ENCODE measurements at regions not wholly inside any gene's neighbourhood (a gene's known extent, or its start where the extent isn't known, plus 50 kb on each side); places are given as distances from the start of the nearest gene placed in this dataset.

DNA sequence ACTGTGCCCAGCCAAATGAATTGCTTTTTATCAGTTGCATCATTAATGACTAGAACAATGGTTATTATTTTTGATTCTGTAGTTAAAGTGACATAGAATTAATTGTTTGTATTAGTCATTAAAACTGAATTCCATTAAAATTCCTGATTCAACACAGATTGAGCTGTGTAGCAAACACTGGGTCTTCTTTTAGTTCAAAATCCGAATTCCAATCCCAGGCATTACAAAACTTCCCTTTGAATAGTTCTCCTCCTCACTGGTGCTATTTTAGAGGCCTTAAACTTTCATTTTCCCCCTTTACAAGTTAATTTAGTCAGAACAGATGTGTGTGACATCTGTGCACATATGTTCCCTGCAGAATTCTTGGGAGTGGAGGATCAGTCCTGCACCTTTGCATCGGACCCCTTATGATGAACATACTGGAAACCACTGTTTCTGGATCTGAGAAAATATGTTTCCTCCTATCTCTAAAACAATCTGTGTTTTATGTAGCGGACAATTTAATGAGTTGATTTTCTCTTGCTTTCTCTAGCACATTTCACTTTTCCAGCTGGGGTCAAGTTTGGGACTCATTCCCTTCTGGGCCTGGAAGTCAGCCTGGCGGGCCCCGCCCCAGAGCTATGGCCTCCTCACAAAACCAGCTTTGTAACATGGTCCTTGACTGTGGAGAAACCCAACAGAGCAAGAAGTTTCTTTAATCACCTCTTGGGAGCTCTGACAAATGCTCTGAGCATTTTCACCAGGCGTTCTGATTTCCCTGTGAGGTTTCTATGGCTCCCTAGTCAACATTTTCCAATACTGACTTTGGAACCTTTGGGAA, 87.9 kb upstream of the MAMDC2 start:
- TF ChIP-seq, protein P1, sequence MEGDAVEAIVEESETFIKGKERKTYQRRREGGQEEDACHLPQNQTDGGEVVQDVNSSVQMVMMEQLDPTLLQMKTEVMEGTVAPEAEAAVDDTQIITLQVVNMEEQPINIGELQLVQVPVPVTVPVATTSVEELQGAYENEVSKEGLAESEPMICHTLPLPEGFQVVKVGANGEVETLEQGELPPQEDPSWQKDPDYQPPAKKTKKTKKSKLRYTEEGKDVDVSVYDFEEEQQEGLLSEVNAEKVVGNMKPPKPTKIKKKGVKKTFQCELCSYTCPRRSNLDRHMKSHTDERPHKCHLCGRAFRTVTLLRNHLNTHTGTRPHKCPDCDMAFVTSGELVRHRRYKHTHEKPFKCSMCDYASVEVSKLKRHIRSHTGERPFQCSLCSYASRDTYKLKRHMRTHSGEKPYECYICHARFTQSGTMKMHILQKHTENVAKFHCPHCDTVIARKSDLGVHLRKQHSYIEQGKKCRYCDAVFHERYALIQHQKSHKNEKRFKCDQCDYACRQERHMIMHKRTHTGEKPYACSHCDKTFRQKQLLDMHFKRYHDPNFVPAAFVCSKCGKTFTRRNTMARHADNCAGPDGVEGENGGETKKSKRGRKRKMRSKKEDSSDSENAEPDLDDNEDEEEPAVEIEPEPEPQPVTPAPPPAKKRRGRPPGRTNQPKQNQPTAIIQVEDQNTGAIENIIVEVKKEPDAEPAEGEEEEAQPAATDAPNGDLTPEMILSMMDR (IDR thresholded peaks at IDR 0.05; ENCODE audit: insufficient read depth, low read length, poor library complexity, severe bottlenecking), result no peak
- Histone ChIP-seq H3K27me3 (replicated peaks; ENCODE audit: control insufficient read depth, insufficient read depth, low read length) (no peaks in the 10 kb centered on the region), H3K4me3 (replicated peaks; ENCODE audit: low read depth, low read length) (no peak overlapping the region), H3K36me3 (ENCODE audit: control insufficient read depth, insufficient read depth, low read length) (no peaks in the 10 kb centered on the region)
- DNase-seq (ENCODE audit: extremely low read depth, insufficient read length), result no peak

DNA sequence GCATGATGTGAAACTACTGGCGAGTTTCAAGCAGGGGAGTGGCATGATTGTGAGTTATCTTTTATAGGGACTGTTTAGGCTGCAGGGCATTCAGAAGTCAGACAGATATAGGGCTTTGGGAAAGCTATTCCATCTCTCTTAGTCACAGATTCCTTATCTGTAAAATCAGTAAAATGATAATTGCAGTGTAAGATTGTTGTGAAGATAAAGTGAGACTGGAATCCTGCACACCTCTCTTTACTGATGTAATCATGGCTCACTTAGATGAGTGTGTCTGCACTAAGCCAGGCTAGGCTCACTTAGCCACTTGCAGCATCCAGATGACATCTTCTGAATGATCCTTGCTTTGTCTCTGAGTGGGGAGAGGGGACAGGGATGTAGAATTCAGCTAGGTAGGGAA, 81.8 kb upstream of the MAMDC2 start:
- TF ChIP-seq, protein P1 (IDR thresholded peaks at IDR 0.05; ENCODE audit: insufficient read depth, low read length, poor library complexity, severe bottlenecking), result no peak
- Histone ChIP-seq H3K36me3 (ENCODE audit: control insufficient read depth, insufficient read depth, low read length) (no peaks in the 10 kb centered on the region), H3K4me3 (replicated peaks; ENCODE audit: low read depth, low read length) (no peak overlapping the region), H3K27me3 (replicated peaks; ENCODE audit: control insufficient read depth, insufficient read depth, low read length) (no peaks in the 10 kb centered on the region; the same call in 1 of the 2 replicates)
- DNase-seq (ENCODE audit: extremely low read depth, insufficient read length), result no peak

DNA sequence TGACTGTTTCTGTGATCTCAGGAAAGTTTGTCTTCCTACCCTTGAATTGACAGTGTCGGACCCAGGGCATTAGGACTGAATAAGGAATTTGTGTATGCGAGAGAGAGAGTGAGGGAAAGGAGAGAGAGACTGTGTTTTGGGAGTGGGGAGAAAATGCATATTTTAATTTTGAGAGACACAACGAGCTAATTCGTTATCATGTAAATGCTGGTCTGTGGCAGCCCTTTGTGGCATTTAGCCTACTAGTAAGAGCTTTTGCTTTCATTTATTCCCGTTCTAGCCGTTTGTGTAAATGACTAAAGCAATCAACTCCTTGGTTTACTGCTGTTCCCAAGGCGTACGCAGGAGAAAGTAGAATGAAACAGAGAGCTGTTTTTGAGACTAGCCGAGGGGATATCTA, 79.8 kb upstream of the MAMDC2 start:
- no peak for DNase-seq (ENCODE audit: extremely low read depth, insufficient read length)
- Histone ChIP-seq H3K4me3 (replicated peaks; ENCODE audit: low read depth, low read length) (no peak overlapping the region), H3K27me3 (replicated peaks; ENCODE audit: control insufficient read depth, insufficient read depth, low read length) (no peaks in the 10 kb centered on the region; the same call in 1 of the 2 replicates), H3K36me3 (ENCODE audit: control insufficient read depth, insufficient read depth, low read length) (no peaks in the 10 kb centered on the region)
- TF ChIP-seq, protein P1 (IDR thresholded peaks at IDR 0.05; ENCODE audit: insufficient read depth, low read length, poor library complexity, severe bottlenecking), result no peak

DNA sequence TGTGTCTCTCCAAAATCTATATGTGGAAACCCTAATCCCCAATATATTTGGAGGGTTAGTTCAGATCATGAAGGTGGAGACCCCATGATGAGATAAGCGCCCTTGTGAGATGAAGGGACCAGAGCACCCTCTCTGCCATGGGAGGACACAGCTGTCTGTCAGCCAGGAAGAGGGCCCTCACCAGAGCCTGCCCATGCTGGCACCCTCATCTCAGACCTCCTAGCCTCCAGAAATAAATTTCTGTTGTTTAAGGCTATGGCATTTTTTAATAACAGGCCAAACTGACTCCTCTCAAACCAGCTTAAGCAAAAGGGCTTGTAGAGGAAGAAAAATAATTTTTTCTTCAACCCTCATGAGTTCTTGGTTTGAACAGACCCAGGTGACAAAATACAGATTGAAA, 79.2 kb upstream of the MAMDC2 start:
- H3K36me3 ChIP-seq (ENCODE audit: control insufficient read depth, insufficient read depth, low read length), result no peaks in the 10 kb centered on the region
- no peaks in the 10 kb centered on the region; the same call in 1 of the 2 replicates for H3K27me3 ChIP-seq (replicated peaks; ENCODE audit: control insufficient read depth, insufficient read depth, low read length)
- H3K4me3 ChIP-seq (replicated peaks; ENCODE audit: low read depth, low read length), result no peak overlapping the region
- DNase-seq (ENCODE audit: extremely low read depth, insufficient read length), result no peak
- TF ChIP-seq, protein P1 (IDR thresholded peaks at IDR 0.05; ENCODE audit: insufficient read depth, low read length, poor library complexity, severe bottlenecking), result no peak

DNA sequence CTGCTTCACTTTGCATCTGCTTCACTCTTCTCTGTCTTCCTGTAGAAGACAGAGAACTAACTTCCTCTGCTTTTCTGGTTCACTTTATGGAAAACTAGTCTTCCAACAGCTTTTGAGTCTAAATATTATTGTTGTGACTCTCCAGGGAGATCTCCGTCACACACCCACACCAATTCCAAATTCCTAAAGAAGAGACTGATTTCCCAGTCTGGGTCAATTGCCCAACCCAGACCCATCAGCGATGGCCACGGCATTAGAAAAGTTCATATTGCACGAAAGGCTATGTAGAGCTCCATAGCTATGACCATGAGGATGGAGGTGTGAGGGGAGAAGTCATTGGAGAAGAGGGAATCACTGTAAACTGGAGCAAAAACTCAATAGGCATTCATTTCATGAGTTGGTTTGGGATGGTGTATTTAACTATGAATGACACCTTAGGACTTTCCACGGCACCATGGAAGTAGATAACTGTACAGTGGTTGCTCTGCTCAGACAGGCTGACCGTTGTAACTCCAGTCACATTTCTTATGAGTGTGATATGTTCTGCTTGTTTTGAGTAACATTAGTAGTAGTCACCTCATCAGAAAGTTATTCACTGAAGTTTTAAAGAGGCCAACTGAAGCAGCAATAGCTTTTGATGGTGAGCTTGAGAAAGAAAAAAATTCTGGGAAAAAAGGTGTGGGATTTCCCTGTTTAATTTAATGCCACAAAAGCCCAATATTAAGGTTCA, 78.1 kb upstream of the MAMDC2 start:
- TF ChIP-seq, protein P1 (IDR thresholded peaks at IDR 0.05; ENCODE audit: insufficient read depth, low read length, poor library complexity, severe bottlenecking), result no peak
- Histone ChIP-seq H3K27me3 (replicated peaks; ENCODE audit: control insufficient read depth, insufficient read depth, low read length) (no peaks in the 10 kb centered on the region; the same call in 1 of the 2 replicates), H3K4me3 (replicated peaks; ENCODE audit: low read depth, low read length) (no peak overlapping the region), H3K36me3 (ENCODE audit: control insufficient read depth, insufficient read depth, low read length) (no peaks in the 10 kb centered on the region)
- DNase-seq (ENCODE audit: extremely low read depth, insufficient read length), result no peak
